ENCODE measurements at regions not wholly inside any gene's neighbourhood (a gene's known extent, or its start where the extent isn't known, plus 50 kb on each side); places are given as distances from the start of the nearest gene placed in this dataset.

GRCh38 chr6:126944512-126944911 is 174.0 kb upstream of the RSPO3 start:
- TF ChIP-seq CTCF (IDR thresholded peaks at IDR 0.05; ENCODE audit: insufficient read depth, low read length, poor library complexity, severe bottlenecking) (no peak), EZH2phosphoT487 (conservative IDR thresholded peaks at IDR 0.05; ENCODE audit: low read length) (no peak)
